Right kidney (tissue), 1 donor: ENCODE measurements at regions not wholly inside any gene's neighbourhood (a gene's known extent, or its start where the extent isn't known, plus 50 kb on each side); places are given as distances from the start of the nearest gene placed in this dataset.
"Not testable (repeated sequence)": the region's sequence is repeated elsewhere in the genome, so short reads cannot be mapped to it uniquely, and the experiment has no call there.

Source experiments
- DNase-seq: peaks from one replicate; pipeline ENCODE4 v3.0.0-alpha.2; 2016

DNA sequence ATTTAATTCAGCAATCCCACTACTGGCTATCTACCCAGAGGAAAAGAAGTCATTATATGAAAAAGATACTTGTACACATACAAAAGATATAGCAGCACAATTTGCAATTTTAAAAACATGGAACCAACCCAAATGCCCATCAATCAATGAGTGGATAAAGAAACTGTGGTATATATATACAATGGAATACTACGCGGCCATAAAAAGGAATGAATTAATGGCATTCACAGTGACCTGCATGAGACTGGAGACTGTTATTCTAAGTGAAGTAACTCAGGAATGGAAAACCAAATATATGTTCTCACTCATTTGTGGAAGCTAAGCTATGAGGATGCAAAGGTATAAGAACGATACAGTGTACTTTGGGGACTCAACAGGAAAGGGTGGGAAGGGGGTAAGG is 102.8 kb upstream of the KCNMA1 start:
- not testable (repeated sequence) for DNase-seq

DNA sequence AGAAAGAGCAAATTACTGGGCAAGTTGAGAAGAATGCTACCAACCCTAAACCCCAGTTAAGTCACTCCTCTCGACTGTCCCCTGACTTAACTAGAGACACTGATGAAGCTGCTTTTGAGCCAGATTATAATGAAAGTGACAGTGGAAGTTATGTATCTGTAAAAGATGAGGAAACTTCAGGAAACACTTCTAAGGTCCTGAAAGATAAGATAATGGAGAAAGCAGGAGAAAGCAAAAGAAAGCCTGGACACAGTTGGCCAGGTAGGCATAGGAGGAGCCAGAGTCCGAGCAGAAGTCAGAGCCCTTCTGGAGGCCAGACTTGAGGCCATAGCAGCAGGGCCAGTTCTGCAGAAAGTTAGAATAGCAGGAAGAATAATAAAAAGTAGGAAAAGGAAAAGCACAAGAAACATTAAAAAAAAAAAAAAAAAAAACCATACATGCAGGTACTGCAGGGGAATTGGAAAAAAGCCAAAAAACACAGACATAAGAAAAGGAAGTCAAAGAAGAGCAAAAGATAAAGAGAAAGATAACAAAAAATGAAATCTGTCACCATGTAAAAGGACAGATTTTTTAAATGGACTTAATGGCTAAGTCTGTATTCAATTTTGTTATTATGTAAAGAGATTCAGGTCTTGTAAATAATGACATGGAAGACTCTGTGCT is 101.0 kb upstream of the KCNMA1 start:
- no peak for DNase-seq

DNA sequence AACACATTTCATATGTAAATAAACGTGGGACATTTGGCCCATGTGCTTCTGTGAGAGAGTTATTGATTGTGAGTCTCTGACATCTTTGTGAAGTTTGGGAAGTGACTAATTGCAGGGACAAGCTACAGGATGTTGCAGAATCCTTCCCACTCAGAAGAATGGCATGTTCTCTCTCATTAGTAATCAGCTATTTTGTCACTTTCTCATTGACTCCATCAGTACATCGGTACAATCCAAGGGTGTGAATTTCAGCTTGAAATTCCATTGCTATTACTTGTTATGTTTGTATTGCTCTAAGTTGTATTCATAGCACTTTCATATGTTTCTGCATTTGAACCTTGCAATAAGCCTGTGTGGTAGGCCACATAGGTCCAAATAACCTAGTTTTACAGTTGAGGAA is 100.0 kb upstream of the KCNMA1 start:
- no peak for DNase-seq

DNA sequence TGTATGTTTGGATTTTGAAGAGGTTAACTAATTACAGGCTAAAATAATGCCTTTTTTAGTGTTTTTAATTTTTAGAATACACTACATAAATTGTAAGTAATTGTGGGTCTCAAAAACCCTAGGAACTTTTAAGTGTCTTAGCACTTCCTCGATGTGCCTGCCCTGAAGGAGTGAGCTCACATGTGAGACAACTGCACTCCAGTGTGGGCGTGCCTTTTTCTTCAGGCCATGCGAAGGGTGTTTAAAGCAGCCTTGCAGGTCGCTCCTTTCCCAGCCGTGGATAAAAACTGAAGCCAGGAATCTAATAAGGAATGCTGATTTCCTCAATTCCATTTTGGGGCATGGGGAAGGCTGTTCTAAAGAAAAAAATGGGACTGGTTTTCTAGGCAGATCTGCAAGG is 97.5 kb upstream of the KCNMA1 start:
- DNase-seq: not testable (repeated sequence)

DNA sequence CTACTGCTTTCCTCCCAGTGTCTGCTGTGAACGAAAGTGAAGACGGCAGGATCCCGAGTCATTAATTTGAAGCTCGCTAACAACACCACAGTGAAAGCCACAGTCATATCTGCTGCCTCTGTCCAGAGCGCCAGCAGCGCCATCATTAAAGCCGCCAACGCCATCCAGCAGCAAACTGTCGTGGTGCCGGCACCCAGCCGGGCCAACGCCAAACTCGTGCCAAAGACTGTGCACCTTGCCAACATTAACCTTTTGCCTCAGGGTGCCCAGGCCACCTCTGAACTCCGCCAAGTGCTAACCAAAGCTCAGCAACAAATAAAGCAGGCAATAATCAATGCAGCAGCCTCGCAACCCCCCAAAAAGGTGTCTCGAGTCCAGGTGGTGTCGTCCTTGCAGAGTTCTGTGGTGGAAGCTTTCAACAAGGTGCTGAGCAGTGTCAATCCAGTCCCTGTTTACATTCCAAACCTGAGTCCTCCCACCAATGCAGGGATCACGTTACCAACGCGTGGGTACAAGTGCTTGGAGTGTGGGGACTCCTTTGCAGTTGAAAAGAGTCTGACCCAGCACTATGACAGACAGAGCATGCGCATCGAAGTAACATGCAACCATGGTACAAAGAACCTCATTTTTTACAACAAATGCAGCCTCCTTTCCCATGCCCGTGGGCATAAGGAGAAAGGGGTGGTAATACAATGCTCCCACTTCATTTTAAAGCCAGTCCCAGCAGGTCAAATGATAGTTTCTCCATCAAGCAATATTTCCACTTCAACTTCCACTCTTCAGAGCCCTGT is 94.8 kb upstream of the KCNMA1 start:
- no peak for DNase-seq

DNA sequence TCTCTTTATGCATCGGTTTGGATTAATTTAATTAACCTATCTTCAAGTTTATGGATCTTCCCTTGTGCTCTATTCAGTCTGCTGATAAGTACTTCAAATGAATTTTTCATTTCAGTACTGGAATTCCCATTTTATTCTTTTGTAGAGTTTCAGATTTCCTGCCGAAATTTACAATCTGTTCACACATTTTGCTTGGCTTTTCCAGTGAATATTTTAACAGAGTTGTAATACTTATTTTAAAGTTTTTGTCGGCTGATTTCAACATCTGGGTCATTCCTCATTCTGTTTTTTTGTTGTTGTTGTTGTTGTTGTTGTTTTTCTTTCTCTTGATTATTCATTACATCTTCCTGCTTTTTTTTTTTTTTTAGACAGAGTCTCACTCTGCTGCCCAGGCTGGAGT is 89.9 kb upstream of the KCNMA1 start:
- DNase-seq: no peak

DNA sequence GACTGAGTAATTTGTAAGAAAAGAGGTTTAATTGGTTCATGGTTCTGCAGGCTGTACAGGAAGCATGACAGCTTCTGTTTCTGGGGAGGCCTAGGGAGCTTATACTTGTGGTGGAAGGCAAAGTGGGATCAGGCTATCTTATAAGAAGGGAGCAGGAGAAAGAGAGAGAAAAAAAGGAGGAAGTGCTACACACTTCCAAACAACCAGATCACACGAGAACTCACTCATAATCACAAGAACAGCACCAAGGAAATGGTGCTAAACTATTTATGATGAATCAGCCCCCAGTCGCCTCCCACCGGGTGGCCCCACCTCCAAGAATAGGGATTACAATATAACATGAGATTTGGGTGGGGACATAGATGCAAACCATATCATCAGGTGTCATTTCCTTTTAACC is 89.1 kb upstream of the KCNMA1 start:
- DNase-seq: no peak

DNA sequence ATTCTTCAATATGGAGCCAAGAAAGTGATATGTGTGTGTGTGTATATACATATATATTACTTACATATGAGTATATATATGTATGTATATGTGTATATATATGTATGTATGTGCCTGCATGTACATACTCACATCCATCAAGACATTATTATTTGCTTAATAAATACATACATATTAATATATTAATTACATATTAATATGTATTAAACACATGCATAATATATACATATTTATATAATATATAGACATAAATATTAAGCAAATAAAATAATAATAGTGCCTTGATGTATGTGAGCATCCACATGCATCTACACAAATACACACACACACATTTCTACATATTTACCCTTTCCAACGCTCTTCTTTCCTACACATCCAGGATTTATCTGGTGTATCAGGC is 88.7 kb upstream of the KCNMA1 start:
- no peak for DNase-seq

DNA sequence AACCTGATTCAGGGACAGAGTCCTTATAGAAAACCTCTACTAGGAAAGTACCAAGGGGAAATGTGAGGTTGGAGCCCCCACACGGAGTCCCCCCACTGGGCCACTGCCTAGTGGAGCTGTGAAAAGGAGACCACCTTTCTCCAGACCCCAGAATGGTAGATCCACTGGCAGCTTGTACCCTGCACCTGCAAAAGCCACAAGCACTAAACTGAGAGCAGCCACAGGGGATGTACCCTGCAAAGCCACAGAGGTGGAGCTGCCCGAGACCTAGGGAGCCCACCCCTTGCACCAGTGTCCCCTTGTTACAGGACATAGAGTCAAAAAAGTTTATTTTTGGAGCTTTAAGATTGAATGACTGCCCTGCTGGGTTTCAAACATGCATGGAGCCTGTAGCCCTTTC is 87.2 kb upstream of the KCNMA1 start:
- no peak for DNase-seq

DNA sequence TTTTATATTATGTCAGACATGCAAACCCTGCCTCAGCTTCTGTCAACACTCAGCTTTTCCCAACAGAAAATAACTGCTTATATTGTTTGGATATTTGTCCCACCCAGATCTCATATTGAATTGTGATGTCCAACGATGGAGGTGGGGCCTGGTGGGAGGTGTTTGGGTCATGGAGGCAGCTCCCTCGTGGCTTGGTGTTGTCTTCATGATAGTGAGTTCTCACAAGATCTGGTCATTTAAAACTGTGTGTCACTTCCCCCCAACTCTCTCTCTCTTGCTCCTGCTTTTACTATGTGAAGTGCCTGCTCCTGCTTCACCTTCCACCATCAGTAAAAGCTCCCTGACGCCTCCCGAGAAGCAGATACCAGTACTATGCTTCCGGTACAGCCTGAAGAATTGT is 85.8 kb upstream of the KCNMA1 start:
- no peak for DNase-seq

DNA sequence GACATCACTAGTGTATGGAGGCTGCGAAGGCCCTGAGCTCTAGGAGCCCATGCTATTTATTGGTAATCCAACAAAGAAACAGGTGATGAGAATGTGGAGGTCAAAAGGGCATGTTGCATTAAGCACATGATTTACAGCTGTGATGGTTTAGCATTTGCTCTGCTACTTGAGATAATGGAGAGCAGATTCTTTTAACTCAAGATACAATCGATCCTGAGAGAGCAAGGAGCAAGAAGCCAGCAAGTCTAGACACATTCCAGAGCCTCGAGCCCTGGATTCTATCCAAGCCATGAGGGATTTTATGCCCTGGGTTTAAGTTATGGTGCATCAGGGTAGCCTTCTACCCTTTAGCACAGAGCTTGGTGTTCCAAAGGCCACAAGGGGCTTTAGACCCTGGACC is 85.3 kb upstream of the KCNMA1 start:
- not testable (repeated sequence) for DNase-seq

DNA sequence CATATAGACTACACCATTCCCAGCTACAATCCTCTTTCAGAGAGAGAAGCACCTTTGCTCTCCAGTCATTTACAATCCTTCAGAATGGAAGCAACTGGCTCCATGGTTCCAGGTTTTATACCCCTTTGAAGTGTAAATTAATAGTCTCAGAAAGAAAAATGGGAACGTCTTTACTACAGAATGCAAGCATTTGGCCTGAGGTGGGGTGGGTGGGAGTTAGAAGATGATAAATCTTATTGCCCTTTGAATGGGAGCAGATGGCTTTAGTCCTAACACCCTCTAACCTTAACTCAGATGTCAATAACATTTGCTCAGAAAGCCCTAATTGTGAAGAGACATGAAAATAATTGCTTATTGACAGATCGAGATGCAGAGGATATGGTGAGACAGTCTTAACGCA is 84.2 kb upstream of the KCNMA1 start:
- no peak for DNase-seq

DNA sequence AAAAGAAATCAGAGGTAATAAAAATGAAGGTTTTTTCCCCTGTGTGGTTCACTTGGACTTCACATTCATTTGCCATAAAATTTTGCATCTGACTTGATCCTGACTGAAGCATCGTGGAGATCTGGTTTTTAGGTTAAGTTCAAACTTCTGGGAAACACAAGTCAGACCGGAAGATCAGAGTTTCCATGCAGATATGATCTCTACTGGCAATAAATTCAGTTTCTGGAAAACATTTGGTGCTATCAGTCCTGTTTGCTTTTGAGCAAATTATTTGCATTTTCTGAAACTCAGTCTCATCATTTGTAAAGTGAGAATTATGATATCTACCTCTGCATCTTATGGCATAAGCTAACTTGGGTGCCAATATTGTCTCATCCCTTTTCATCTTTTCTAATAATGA is 81.3 kb upstream of the KCNMA1 start:
- DNase-seq: no peak

DNA sequence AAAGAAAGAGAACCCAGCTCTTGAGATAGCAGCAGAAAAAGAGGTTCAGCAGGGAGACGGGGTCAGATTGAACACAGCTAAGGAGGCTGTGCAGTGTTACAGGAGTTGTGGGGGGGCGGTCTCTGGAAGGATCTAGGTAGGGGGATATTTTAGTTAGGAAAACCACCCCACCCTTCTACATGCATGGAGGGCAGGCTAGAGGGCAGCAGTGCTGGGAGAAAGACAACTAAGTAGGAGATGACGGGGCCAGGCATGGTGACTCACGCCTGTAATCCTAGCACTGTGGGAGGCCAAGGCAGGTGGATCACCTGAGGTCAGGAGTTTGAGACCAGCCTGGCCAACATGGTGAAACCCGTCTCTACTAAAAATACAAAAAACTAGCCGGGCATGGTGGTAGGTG is 80.7 kb upstream of the KCNMA1 start:
- DNase-seq: not testable (repeated sequence)

DNA sequence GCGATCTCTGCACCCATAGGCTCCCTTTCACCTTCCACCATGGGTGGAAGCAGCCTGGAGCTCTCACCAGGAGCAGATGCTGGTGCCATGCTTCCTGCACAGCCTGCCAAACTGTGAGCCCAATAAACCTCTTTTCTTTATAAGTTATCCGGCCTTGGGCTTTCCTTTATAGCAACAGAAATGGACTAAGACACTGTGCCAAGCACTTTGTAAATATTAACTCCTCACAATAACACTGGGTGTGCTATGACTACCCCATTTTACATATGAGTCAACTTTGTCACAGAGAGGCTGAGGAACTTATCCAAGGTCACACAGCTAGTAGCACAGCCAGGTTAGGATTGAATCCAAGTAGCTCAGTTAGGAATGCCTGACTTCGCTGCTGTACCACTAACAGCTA is 79.7 kb upstream of the KCNMA1 start:
- no peak for DNase-seq

DNA sequence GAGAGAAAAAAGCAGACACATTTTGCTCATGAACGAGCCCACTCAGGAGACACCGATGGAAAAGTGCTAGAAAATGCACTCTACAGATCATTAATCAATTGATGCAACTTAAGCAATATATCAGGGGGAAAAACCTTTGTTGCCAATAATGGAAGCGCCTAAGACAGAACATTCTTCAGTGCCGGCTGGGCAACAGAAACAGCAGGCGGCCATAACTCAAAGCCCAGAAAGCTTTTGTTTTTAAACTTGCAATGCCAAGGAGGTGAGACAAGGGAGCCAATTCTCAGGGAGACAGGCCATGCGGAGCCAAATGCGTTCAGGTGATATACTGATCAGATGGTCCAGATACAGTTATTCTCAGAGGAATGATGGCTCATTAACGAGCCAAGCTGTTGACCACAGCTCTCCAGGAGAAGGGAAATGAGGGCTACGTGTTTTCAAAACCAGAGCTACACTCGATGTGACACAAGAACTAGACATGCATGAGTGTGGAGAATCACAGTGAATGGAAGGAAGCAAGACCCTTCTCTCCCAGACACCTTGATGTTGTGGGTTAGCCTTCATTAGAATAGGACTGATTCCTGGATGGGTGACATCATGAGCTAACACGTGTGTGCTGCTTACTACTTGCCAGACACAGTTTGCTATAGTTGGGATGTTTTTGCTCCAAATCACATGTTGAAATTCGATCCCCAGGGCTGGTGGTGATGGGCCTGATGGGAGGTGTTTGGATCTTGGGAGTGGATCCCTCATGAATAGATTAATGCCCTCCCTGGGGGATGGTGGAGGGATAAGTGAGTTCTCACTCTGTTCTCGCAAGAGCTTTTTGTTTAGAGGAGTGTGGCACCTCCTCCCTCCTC is 79.1 kb upstream of the KCNMA1 start:
- DNase-seq: peak; percentile 9

DNA sequence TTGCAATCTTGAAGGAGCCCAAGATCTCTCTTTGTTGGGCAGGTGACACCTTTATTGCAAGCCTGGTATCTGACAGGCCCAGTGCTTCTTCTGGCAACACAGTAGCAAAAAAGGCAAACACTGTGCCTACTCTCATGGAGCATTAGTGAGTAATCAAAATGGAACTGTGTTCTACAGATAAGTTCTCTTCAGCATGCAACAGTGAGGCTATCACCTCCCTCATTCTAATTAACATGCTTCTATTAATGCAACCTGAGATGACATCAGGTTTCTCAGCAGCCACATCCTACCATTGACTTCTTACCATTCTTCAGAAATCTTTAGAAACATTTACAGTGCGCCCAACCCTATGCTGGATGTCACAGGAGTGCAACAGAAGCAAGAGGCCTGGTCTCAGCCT is 77.9 kb upstream of the KCNMA1 start:
- DNase-seq: no peak

DNA sequence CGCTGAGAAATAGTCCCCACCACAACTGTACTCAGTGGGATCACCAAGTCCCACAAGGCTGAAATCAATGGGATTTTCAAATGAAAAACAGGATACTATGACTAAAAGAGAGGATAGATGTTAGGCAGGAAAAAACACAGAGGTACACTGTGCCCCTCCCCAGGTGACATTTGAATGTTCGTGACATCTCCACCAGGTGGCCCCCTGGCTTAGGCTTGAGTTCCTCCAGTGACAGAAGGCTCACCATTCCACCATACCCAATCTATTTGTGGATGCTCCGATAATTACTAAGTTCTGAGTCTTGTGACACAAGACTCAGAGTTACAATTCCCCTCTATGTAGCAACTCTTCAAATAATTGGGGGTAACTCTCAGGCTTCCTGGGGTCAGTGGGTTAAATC is 77.5 kb upstream of the KCNMA1 start:
- DNase-seq: no peak

DNA sequence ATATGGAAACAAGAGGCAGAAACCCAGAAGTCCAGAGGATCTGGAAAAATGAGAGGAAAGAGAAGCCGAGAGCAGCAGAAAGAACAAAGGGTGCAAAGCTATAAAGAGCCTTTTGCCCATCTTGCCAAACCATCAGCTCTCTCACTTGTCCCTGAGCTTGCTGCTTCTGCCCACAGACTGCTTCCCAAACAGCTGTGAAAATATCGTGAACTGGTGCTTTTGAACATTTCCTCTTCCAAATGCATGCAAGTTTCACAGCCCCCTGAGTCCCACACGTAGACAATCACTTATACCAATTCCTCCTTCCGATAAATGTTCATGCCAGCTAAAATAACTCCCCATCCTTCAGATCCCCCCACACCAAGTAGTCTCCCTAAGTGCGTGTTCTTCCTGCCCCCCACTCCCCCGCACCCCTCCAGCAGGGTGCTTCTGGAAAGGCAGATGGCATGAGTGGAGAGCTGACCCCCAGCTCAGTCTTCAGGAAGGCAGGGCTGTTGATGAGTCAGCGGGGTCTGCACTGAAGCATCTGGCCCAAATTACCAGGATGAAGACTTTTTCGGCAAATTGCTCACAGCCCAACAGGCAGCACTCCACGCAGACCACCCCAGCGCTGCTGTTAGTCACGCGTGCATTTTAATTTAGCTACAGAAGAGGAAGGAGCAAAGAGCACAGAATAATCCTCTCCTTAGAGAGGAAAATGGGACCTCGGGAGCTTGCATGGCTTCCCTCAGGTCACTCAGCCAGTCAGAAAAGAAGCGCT is 76.1 kb upstream of the KCNMA1 start:
- no peak for DNase-seq

DNA sequence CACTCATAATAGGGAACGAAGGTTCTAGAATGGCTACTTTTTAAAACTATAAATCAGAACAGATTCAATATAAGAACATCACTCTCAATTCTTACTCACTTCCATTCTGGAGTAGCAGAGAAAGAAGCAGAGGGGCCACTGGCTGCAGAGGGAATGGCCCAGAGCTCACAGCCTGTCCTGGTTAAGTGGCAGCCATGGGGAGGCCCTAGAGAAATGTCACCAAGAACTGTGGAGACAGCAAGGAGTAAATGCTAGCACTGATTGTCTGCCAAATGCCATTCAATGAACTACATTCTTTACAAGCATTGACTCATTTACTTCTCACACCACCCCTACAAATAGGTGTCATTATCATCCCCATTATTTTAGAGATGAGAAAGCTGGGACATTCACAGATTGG is 74.6 kb upstream of the KCNMA1 start:
- DNase-seq: no peak

DNA sequence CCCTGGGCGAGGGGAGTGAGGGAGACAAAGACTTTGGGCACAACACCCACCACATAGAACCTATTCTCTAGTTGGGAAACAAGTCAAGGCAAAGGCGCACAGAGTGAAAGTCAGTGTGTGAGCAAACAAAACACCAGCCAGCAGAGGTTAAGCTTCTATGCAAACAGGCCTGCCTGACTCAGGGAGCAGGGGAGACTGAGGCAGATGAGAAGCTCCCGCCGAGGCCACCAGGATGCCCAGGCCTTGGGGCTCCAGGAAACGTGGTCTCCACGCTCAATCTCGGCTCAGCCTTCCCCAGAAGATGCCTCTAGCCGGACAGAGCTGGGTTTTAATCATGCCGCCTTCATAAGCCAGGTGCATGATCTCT is 74.1 kb upstream of the KCNMA1 start:
- DNase-seq: no peak
